Liver (tissue), 8 donors: ENCODE measurements at regions not wholly inside any gene's neighbourhood (a gene's known extent, or its start where the extent isn't known, plus 50 kb on each side); places are given as distances from the start of the nearest gene placed in this dataset.

Experiments
- DNase-seq: peaks from one replicate; pipeline ENCODE4 v3.0.0-alpha.2; 2017; ENCODE audit warnings: low spot score
- H3K27ac ChIP-seq, 2 donors: one replicate each; pipeline ENCODE4 v1.7.0; 2013; ENCODE audit warnings: inconsistent platforms in 2 of 2, low read length in 2 of 2, control low read depth in 1 of 2, low read depth in 1 of 2, mild to moderate bottlenecking in 1 of 2
- H3K27me3 ChIP-seq, 4 donors: one replicate each; pipeline versions ENCODE4 v1.6.1 to v1.7.0; 2013; ENCODE audit warnings: low read length in 3 of 4, inconsistent platforms in 1 of 4, mild to moderate bottlenecking in 1 of 4, moderate library complexity in 1 of 4; ENCODE audit not compliant: control insufficient read depth in 4 of 4, insufficient read depth in 4 of 4
- H3K36me3 ChIP-seq, 4 donors: one replicate each; pipeline versions ENCODE4 v1.6.1 to v1.7.0; 2013; ENCODE audit warnings: low read length in 3 of 4, mild to moderate bottlenecking in 3 of 4, low read depth in 1 of 4, moderate library complexity in 1 of 4; ENCODE audit not compliant: control insufficient read depth in 4 of 4, insufficient read depth in 3 of 4
- H3K4me1 ChIP-seq, 4 donors: one replicate each; pipeline versions ENCODE4 v1.6.1 to v1.7.0; 2013; ENCODE audit warnings: low read length in 3 of 4, mild to moderate bottlenecking in 3 of 4, moderate library complexity in 1 of 4; ENCODE audit not compliant: control insufficient read depth in 4 of 4, insufficient read depth in 4 of 4
- H3K4me3 ChIP-seq, 3 donors: one replicate each; pipeline versions ENCODE4 v1.6.1 to v1.7.0; 2013; ENCODE audit warnings: low read length in 3 of 3, control low read depth in 1 of 3, low read depth in 1 of 3, mild to moderate bottlenecking in 1 of 3
- H3K9ac ChIP-seq, 2 donors: one replicate each; pipeline ENCODE4 v1.7.0; 2013; ENCODE audit warnings: low read length in 2 of 2, mild to moderate bottlenecking in 2 of 2, moderate library complexity in 2 of 2, control low read depth in 1 of 2, low read depth in 1 of 2
- H3K9me3 ChIP-seq, 4 donors: one replicate each; pipeline versions ENCODE4 v1.6.1 to v1.7.0; 2013; ENCODE audit warnings: low read length in 3 of 4; ENCODE audit not compliant: control insufficient read depth in 4 of 4
- ATF3 ChIP-seq: IDR thresholded peaks from 2 replicates; pipeline ENCODE4 v1.6.1; 2016; ENCODE audit warnings: antibody characterized with exemption
- CTCF ChIP-seq: fragments of 150-350 bp; IDR thresholded peaks from 2 replicates; pipeline ENCODE4 v1.5.1; 2017; ENCODE audit warnings: improper control_type of control experiment, low read depth, low read length; ENCODE audit not compliant: missing input control
- EGR1 ChIP-seq, 2 donors: IDR thresholded peaks; 2 replicates each; pipeline ENCODE4 v1.6.1; 2016 to 2018; ENCODE audit warnings: antibody characterized with exemption in 2 of 2, low read depth in 2 of 2
- FOXA2 ChIP-seq: IDR thresholded peaks from 2 replicates; pipeline ENCODE4 v1.6.1; 2016; ENCODE audit warnings: antibody characterized with exemption
- GABPA ChIP-seq, 2 donors: IDR thresholded peaks in 1 of 2; conservative IDR thresholded peaks in 1 of 2; 2 replicates each; pipeline ENCODE4 v1.6.1; 2016; ENCODE audit warnings: antibody characterized with exemption in 2 of 2, mild to moderate bottlenecking in 1 of 2, moderate library complexity in 1 of 2
- HNF4A ChIP-seq, 2 donors: conservative IDR thresholded peaks; 2 replicates each; pipeline ENCODE4 v1.6.1; 2016; ENCODE audit warnings: antibody characterized with exemption in 2 of 2, mild to moderate bottlenecking in 2 of 2
- HNF4G ChIP-seq: IDR thresholded peaks from 2 replicates; pipeline ENCODE4 v1.6.1; 2016; ENCODE audit warnings: antibody characterized with exemption
- JUND ChIP-seq, 2 donors: IDR thresholded peaks; 2 replicates each; pipeline ENCODE4 v1.6.1; 2016; ENCODE audit warnings: antibody characterized with exemption in 2 of 2
- NR2F2 ChIP-seq: IDR thresholded peaks from 2 replicates; pipeline ENCODE4 v1.6.1; 2016; ENCODE audit warnings: antibody characterized with exemption
- RAD21 ChIP-seq, 2 donors: IDR thresholded peaks; 2 replicates each; pipeline ENCODE4 v1.6.1; 2016; ENCODE audit warnings: antibody characterized with exemption in 2 of 2, mild to moderate bottlenecking in 2 of 2
- RXRA ChIP-seq, 2 donors: IDR thresholded peaks; 2 replicates each; pipeline ENCODE4 v1.6.1; 2017 to 2018; ENCODE audit warnings: antibody characterized with exemption in 2 of 2, mild to moderate bottlenecking in 1 of 2
- TAF1 ChIP-seq: conservative IDR thresholded peaks from 2 replicates; pipeline ENCODE4 v1.6.1; 2016; ENCODE audit warnings: antibody characterized with exemption, mild to moderate bottlenecking
- WGBS: extraction: QIAGEN DNeasy Blood & Tissue Kit; methylation state at CpG from one replicate; pipeline ENCODE4 v1.1.7; 2013; 5-methylcytosine and 5-hydroxymethylcytosine counted together
- TF ChIP-seq, protein P1 (sequence below): IDR thresholded peaks from 2 replicates; pipeline ENCODE4 v1.6.1; 2016; ENCODE audit warnings: antibody characterized with exemption
- donor health status: healthy.
- donor health status: healthy.
- donor health status: healthy.
- donor health status: healthy.
- donor health status: healthy.

DNA sequence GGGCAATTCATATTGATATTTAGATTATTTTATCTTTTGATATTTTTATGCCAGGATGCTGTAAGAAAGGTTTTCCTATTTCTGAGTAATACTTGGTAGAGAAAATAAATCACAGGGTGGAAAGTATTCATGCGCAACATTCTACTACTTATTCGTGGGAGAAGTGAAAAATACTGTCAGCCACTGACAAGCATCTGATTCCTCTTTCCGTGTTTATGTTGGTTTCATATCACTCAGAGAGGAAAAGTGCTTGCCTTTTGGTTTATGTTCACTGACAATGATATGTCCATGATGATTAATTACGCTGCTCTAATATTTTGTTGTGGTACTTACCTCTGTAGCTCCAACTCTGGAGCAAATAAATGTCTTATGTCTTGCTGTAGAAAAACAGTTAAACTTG is 429.4 kb downstream of the EDEM1 start:
- TF ChIP-seq TAF1 (no peak), CTCF (no peak), GABPA (IDR thresholded peaks at IDR 0.05 in 1 of 2, conservative IDR thresholded peaks at IDR 0.05 in 1 of 2) (no peak)
- TF ChIP-seq, protein P1, sequence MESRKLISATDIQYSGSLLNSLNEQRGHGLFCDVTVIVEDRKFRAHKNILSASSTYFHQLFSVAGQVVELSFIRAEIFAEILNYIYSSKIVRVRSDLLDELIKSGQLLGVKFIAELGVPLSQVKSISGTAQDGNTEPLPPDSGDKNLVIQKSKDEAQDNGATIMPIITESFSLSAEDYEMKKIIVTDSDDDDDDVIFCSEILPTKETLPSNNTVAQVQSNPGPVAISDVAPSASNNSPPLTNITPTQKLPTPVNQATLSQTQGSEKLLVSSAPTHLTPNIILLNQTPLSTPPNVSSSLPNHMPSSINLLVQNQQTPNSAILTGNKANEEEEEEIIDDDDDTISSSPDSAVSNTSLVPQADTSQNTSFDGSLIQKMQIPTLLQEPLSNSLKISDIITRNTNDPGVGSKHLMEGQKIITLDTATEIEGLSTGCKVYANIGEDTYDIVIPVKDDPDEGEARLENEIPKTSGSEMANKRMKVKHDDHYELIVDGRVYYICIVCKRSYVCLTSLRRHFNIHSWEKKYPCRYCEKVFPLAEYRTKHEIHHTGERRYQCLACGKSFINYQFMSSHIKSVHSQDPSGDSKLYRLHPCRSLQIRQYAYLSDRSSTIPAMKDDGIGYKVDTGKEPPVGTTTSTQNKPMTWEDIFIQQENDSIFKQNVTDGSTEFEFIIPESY: no peak
- 64% methylated on average over 4 of the region's 4 CpGs for WGBS
- Histone ChIP-seq H3K4me1 (no peaks in the 10 kb centered on the region), H3K27me3 (no peaks in the 10 kb centered on the region), H3K9ac (no peak overlapping the region), H3K27ac (no peak overlapping the region), H3K36me3 (no peaks in the 10 kb centered on the region), H3K4me3 (no peak overlapping the region), H3K9me3 (peaks cover 0 to 3% (median 0%) of the 10 kb centered on the region in 4 donors)
- DNase-seq: no peak

DNA sequence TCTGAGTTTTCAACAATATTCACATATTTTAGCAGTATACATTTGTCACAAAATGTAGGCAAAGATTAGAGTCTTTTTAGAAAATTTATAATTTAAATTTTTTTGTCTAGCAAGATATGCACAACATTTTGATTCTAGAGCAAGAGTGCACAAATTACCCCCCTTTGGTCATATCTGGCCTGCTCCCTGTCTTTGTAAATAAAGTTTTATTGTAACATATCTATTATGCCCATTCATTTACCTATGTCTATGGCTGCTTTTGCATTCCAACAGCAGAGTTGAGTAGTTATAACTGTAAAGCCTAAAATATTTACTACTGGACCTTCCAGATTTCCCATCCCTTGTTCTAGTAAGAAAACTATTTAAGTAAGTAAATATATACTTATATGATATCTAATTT is 430.7 kb downstream of the EDEM1 start:
- Histone ChIP-seq H3K4me3 (no peak overlapping the region), H3K9me3 (peaks cover 0 to 3% (median 0%) of the 10 kb centered on the region in 4 donors), H3K4me1 (no peaks in the 10 kb centered on the region), H3K9ac (no peak overlapping the region), H3K27ac (no peak overlapping the region), H3K36me3 (no peaks in the 10 kb centered on the region), H3K27me3 (no peaks in the 10 kb centered on the region)
- no peak for DNase-seq
- TF ChIP-seq, protein P1: no peak
- TF ChIP-seq GABPA (IDR thresholded peaks at IDR 0.05 in 1 of 2, conservative IDR thresholded peaks at IDR 0.05 in 1 of 2): no peak
- TF ChIP-seq JUND (IDR thresholded peaks at IDR 0.05): no peak
- TF ChIP-seq FOXA2: no peak
- no peak for TF ChIP-seq TAF1
- no peak for TF ChIP-seq HNF4A (conservative IDR thresholded peaks at IDR 0.05)
- no peak for TF ChIP-seq RAD21 (IDR thresholded peaks at IDR 0.05)
- TF ChIP-seq ATF3: no peak
- no peak for TF ChIP-seq HNF4G
- no peak for TF ChIP-seq EGR1 (IDR thresholded peaks at IDR 0.05; ENCODE audit: low read depth in 2 of 2)
- TF ChIP-seq NR2F2: no peak
- TF ChIP-seq RXRA (IDR thresholded peaks at IDR 0.05): no peak
- no peak for TF ChIP-seq CTCF
